GM21576 (cell line): ENCODE measurements at regions not wholly inside any gene's neighbourhood (a gene's known extent, or its start where the extent isn't known, plus 50 kb on each side); places are given as distances from the start of the nearest gene placed in this dataset.
A peak's percentile ranks its signal among the peaks of the same experiment; 100 is the strongest.

Experiments
- ATAC-seq: cut with Tn5 transposase; IDR thresholded peaks from one replicate; pipeline ENCODE4 v1.9.1; 2021; ENCODE audit warnings: mild to moderate bottlenecking, moderate library complexity; ENCODE audit not compliant: unreplicated experiment

DNA sequence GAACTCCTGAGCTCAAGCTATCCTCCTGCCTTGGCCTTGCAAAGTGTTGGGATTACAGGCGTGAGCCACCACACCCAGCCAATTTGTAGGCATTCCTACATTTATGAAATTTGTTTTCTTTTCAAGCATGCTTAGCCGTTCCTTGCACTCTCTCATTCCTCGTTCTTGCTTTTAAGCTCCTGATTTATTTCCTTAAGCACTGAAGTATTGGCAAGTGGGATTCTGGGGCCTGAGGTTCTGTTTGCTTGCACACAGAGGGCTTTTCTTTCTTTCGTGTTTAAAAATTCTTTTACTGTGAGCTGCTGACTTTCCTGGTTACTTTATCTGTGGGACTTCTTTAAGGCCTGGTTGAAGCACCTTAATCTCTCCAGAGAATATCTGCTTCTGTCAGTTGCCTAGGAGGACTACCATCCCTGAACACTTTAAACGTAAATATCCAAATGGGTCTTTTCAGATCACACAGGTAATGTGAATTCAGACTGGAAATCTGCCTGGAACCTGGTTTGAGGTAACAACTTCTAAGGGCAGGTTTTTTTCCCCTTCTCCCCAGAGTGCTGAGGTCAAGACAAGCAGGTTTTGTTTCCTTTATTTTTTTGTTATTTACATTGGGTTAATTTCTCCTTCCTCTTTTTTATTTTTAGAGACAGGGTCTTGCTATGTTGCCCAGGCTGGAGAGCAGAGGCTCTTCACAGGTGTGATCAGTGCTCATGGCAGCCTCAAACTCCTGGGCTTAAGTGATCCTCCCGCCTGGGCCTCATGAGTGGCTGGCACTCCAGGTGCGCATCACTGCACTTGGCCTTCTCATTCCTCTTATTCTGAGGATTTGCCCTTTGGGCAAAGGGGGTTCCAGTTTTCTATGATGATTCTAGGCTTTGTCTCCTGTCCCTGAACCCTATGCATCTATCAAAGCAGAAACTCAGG, 102.9 kb downstream of the PFKFB3 start:
- no peak for ATAC-seq

DNA sequence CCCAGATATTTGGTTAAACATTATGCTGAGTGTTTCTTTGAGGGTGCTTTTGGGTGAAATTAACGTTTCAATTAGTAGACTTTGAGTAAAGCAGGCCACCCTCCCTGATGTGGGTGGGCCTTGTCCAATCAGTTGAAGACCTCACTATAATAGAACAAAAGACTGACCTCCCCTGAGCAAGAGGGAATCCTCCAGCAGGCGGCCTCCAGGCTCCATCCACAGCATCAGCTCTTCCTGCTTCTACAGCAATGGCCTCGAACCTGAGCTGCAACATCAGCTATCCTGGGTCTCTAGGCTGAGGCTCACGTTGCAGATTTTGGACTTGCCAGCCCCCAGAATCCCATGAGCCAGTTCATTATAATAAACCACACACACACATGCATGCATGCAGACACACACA, 104.2 kb downstream of the PFKFB3 start:
- ATAC-seq = no peak

DNA sequence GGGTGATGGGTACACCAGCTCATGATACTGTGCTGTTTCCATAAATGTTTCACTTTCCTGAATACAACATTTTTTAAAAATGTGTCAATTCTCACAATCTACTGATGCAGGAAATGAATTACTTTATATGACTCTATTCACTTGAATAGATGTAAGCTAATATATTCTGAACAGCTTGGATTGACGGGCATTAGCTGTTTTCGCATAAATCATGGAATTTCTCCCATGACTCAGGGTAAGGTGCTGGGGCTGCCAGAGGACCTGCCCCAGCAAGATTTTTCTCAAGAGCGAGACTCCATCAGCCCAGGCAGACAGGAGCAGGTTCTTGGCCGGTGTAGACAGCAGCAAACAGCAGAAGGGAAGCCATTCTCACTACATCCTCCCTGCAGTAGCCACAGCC, 107.1 kb downstream of the PFKFB3 start:
- no peak for ATAC-seq

DNA sequence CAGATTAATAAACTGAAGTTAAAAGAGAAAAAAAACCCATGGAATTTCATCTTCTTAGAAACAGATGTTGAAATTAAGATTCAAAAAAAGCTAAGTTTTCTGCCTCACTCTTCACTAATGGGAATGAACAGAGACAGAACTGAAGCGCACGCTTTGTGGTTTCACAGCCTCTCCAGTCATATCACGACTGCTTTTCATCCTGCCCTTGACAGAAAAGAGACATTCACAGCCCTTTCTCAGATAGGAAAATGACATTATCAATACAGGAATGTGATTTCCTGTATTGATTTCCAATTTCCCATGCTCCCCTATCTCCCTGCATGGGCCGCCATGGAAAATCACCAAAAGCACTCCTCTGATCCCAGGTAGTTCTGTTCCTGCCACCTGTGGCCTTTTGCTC, 108.2 kb downstream of the PFKFB3 start:
- ATAC-seq = no peak

DNA sequence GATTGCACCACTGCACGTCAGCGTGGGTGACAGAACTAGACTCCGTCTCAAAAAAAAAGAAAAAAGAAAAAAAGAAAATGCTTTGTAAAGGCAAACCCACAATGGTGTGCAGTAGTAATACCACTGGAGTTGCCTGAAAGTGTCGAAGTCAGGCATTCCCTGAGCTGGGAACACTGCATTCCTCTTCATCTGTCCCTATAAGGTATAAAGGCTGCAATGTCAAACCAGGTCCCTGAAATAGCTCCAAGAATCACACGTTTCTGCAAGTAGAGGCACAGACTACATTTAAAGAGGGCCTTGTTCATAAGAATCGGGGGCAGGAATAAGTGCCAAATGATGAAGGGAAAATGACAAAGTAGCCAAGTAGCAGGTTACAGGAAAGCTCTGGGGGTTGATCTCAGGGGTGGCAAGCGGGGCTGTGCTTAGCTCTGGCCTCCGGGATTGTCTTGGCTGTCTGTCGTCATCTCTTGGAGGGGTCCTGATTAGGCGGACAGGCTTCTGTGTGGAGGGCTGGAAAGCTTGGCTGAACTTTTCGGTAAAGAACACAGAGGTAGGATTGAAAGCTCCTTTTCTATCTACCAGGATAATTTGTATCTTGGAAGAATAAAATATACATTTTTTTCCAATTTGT, 109.1 kb downstream of the PFKFB3 start:
- no peak for ATAC-seq

DNA sequence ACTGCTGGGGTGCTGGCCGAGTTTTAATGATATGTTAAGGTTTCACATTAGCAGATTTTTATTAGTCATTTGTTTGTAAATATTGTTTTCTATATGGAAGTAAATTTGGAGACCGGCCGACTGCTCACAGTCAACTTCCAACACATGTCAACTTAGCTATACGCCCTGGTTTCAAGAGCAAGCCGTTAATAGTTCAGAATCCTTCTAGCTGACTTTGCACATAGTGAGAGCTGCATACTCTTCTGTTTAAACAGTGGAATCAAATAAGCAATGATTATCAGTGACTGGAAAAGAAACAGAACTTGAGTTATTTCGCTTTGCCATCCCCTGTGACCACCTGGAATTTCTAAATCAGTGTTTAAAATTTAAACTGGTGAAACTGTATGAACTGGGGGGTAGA, 109.9 kb downstream of the PFKFB3 start:
- ATAC-seq = no peak

DNA sequence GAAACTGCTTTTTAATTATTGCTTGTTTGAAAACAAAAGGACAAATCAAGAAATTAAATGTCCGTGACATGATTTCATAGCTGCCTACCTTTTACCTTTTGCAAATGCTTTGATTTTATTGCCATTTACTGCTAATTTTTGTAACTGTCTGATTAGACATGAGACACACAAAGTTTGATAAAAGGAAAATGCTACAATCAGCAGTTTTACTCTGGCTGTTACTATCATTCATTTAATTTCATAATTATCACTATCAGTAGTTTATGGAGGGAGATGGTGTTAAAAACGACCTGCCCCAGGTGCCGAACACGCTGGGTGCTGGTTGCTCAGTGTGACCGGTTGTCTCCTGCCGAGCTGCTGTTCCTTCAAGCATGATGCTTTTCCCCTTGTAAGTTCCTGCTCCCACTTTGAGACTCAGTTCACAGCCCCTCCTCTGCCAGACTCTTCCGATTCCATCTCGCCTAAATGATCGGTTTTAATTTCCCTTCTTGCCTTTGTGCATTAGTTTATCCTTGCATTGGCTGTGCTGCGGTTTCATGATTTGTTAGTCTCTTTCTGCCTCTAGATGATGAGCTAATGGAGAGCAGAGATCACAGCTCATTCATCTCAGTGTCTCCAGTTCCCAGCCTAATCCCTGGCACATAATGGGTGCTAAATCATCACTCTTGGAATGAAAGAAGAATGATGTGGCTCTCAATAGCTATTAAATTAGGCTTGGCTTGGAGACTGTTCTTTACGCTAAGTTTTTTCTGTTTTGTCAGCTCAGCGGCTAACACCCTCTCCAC, 110.6 kb downstream of the PFKFB3 start:
- no peak for ATAC-seq

DNA sequence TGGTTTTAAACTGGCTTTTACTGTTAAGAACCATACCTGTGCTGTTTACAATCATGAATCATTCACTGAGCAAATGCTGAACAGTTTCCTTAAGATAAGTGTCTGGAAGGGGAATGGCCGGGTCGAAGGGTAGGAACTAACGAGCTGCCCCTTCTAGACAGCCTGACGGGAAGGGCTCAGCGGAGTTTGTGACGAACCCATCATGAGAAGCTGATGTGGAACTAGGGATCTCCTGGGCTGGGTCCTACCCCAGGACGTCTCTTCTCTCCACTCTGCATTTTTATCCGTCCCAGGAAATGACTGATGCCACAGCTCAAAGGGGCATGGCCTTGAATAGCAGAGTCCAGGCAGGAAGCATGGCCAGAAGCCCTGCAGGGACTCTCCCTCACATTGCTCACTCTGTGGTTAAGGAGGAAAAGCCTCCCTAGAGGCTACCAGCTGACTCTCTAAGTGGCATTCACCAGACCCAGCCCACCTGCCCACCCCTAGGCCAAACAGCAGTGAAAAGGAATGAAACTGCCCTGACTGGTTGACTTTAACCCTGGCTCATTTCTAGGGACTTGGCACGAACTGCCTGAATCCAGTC, 112.0 kb downstream of the PFKFB3 start:
- ATAC-seq = no peak

DNA sequence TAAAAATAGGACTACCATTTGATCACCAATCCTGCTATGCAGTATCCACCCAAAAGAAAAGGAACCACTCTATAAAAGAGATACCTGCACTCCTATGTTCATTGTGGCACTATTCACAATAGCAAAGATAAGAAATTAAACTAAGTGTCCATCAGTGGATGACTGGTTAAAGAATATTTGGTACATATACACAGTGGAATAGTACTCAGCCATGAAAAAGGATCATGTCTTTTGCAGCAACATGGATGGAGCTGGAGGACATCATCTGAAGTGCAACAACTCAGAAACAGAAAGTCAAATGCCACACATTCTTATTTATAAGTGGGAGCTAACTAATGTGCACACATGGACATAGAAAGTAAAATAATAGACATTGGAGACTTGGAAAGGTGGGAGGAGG, 116.4 kb downstream of the PFKFB3 start:
- ATAC-seq = no peak

DNA sequence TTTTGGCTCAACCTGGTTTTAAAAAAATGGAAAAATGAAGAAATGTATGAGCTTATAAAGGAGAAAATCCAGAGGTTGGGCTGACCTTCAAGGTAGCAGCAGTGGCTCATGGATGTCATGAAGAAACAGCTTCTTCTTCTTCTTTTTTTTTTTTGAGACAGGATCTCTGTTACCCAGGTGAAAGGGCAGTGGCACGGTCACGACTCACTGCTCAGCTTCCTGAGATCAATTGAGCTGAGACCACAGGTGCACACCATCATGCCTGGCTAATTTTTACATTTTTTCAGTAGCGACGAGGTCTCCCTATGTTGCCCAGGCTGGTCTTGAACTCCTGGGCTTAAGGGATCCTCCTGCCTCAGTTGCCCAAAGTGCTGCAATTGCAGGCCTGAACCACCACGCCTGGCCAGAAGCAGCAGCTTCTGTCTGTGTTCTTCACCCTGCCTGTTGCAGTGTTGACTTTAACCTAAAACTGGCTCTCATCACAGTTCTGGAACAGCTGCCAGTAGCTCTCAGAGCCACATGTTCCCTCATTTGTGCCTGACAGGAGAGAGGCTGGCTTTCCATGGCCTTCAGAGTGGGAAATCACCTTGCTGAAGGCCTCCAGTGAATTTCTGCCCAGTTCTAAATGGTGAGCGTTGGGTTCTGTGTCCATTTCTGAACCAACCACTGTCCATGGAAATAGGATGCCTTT, 117.7 kb downstream of the PFKFB3 start:
- peak; percentile 97 for ATAC-seq

DNA sequence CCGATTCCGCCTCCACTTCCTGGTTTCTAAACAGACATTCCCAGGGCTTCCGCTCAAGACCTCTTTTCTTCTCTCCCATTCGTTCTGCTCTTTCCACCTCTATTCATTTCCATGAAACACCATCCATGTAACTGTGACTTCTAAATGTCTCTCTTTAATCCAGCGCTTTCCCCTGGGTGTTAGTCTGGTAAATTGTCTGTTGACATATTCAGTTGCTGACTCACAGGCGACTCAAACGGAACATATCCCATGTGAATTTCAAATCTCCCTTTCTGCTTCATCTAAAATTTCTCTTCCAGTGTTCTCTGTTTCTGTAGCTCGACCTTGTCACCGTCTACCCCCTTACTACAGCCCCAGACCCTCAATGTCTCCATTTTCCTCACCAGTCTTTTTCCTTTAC, 119.1 kb downstream of the PFKFB3 start:
- no peak for ATAC-seq

DNA sequence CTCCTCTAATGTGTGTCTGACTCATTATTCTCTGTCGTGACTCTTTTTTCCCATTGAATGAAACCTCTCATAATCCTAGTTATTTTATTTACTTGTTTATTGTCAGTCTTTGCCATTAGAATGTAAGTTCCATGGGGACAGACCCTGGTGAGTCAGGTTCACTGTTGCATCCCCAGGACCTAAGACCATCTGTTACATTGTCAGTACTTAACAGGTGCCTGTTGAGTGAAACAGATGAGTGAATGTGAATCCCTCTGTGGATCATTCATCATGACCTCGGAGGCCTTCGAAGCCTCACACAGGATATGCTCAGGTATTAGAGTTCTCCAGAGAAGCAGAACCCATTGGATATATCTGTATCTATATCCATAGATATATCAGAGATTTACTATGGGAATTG, 120.1 kb downstream of the PFKFB3 start:
- ATAC-seq = no peak

DNA sequence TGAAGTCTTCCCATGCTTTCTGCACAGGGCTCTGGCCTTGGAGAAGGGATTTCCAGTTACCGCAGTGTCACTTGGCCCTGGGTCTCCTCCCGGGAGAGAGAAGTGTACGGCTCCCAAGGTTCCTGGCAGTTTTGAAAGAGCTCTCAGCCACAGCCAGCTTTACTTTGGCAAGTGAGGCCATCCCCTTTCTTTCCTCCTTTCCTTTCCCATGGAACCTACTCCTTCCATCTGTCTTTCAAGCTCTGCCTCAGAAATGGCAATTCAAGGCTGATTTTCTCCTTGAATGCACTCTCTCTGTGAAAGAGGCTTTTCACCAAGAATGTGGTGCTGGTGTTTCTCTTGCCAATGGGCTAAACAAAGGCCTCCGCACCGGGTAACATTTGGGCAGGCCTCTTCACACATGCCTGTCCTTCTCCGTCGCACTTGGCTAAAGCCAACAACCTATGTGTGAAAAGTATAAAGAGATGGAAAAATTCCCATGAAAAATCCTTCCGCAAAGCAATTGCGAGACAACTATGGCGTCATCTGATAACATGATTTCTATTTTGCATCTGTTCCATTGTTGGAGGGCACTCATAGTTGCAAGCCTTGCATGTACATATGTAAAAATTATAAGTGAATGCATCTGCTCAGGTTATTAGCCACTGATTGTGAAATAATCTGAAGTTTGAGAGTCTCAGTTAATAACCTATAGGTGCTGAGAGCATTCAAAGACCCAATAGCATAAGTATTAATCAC, 125.4 kb downstream of the PFKFB3 start:
- ATAC-seq = no peak

DNA sequence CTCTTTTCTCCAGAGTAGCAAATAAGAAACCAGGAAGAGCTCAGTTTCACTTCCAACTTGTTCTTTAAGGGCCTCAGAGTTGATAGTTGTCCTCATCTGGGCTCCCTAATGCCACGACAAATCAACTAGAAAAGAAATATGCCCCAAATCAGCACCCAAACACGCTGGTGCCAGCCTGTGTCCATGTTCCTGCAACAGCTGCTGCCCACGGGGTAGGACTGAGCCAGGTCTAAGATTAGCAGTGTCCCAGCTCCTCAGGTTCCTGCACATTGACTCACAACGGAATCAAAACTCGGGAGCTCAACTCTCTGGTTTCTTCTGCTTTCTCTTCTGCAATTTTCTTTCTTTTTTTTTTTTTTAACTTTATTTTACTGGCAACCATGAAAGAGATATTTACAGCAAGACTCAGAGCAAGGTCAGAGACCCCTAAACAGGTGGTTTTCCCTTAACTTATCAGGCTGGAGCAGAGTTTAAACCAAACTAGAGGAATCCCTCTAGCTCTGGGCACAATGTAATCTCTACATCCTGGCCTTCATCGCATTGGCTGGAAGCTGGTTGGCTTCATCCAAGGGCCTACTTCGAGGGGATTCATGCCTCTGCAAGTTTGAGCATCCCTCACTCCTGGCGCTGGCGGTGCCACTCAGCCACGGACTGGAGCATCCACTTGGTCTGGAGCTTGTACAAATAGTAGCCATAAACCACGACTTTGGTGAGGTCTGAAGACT, 126.1 kb downstream of the PFKFB3 start:
- ATAC-seq = no peak

DNA sequence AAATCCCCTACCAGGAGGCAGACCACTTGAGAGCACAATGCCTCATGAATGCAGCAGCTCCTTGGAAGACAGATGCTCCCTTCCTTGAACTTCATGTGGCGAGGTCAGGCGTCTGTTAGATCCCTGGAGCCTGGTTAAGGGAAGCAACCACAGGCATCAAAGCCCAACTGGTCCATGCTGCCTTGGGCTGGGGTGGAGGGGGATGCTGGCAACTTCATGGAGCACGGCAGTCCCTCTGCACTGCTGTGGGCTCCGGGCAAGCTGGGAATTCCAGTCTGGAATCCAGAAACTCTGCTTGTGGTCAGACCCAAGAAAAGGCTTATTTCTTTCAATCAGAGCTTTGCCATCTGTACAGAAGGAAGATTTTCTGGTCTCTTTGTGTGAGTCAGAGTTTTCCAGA, 130.4 kb downstream of the PFKFB3 start:
- ATAC-seq = no peak

DNA sequence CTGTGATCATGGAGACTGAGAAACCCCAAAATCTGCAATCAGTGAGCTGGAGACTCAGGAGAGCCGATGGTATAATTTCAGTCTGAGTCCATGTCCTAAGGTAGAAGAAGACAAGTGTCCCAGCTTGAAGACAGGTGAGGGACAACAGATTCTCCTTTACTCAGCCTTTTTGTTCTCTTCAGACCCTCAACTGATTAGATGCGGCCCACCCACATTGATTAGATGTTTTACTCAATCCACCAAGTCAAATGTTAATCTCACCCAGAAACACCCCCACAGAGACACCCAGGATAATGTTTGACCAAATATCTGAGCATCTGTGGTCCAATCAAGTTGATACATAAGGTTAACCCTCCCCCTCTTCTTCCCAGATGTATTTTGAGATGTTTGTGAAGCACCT, 131.2 kb downstream of the PFKFB3 start:
- ATAC-seq = no peak

DNA sequence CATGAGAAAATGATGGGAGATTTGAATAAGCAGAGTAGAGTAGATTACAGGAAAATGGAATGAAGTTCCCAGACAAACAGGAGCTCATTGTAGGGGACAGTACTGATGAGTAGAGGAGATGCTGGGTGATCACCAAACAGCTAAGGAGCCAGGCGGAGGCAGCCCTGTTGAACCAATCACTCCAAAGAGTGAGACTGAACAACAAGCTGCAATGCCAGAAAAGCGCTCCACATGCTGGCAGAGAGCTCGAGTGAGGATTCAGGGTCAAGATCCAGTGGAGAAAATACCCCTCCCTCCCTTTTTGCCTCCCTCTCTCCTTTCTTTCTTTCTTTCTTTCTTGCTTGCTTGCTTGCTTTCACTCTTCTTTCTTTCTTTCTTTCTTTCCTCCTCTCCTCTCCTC, 133.3 kb downstream of the PFKFB3 start:
- no peak for ATAC-seq

DNA sequence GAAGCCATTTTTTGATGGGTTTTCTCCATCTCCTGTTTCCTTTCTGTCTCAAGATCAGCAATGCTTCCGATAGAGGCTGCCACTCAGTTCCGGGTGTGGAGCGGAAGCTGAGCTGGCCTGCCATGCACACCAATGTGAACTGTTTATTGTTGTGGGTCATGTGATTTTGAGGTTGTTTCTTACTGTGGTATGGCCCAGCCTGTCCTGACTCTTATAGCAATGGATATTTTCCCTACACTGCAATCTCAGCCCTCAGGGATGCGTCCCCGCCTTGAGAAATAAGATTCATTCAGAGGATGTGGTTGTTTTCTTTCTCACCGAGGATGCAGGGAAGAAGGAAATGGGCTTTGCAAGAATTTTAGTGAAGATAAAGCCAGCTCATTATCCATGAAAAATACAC, 134.7 kb downstream of the PFKFB3 start:
- ATAC-seq = no peak

DNA sequence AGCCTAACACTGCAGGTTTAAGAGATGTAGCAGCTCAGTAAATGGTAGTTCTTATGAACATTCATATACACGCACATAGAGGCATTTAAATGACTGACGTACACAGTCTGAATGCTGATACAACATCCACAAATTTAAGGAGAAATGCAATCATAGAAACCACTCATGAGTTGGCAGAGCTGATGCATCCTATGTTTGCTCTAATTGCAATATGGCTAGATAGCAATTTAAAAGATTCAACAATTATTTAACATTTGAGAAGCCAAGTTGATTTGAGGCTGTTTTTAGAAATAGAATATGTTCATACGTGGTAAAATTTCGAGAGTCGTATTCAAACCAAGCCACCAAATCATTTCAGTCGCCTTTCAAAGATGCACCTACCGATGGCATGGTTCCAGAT, 135.6 kb downstream of the PFKFB3 start:
- ATAC-seq = no peak
